ENCODE measurements at regions not wholly inside any gene's neighbourhood (a gene's known extent, or its start where the extent isn't known, plus 50 kb on each side); places are given as distances from the start of the nearest gene placed in this dataset.

DNA sequence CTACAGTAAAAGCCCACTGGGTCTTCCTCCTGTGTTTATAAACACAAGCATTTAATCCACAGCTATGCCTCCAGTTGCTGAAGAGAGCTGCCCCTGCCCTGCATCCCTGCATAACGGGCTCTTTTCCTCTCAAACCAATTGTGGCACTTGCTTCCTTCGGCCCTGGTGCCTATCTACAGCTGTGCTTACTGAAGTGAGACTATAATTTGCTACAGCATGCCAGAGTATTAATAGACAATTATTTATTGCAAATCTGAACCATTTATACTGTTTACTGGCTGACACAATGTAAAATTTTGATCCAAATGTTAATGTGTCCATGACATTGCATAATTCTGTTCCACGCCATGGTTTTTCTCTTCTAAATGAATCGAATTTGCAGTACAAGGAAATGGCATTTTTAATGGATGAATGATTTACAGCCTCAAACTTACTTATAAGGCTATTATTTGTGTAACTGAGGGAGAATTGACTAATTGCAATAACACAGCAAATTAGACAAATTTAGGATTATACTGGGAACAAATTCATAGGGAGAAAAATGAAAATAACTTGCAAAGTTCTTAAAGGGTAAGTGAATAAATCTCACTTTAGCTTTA lies 457.0 kb upstream of the HNRNPA3 start:
- TF ChIP-seq, protein P1, sequence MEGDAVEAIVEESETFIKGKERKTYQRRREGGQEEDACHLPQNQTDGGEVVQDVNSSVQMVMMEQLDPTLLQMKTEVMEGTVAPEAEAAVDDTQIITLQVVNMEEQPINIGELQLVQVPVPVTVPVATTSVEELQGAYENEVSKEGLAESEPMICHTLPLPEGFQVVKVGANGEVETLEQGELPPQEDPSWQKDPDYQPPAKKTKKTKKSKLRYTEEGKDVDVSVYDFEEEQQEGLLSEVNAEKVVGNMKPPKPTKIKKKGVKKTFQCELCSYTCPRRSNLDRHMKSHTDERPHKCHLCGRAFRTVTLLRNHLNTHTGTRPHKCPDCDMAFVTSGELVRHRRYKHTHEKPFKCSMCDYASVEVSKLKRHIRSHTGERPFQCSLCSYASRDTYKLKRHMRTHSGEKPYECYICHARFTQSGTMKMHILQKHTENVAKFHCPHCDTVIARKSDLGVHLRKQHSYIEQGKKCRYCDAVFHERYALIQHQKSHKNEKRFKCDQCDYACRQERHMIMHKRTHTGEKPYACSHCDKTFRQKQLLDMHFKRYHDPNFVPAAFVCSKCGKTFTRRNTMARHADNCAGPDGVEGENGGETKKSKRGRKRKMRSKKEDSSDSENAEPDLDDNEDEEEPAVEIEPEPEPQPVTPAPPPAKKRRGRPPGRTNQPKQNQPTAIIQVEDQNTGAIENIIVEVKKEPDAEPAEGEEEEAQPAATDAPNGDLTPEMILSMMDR (IDR thresholded peaks at IDR 0.05; ENCODE audit: low read depth, low read length, missing input control) = no peak
- TF ChIP-seq YY1 (IDR thresholded peaks at IDR 0.05) (no peak), HNF4G (IDR thresholded peaks at IDR 0.05) (no peak), JUND (IDR thresholded peaks at IDR 0.05) (no peak), SP1 (IDR thresholded peaks at IDR 0.05) (no peak)
